Stomach (tissue), 8 donors: ENCODE measurements at regions not wholly inside any gene's neighbourhood (a gene's known extent, or its start where the extent isn't known, plus 50 kb on each side); places are given as distances from the start of the nearest gene placed in this dataset.

ENCODE experiments used
- DNase-seq, 2 donors: peaks; one replicate each; pipeline versions ENCODE4 v3.0.0 to v3.0.0-alpha.2; 2013 to 2019
- H3K27ac ChIP-seq, 5 donors: fragments of 200-600 bp in 4 of 5; sonication (generic) in 4 of 5; one replicate each; pipeline ENCODE4 v1.5.1; 2013 to 2019; ENCODE audit warnings: mild to moderate bottlenecking in 1 of 5, moderate library complexity in 1 of 5
- H3K27me3 ChIP-seq, 3 donors: fragments of 200-600 bp; sonication (generic); one replicate each; pipeline ENCODE4 v1.5.1; 2017 to 2019; ENCODE audit warnings: mixed run types in 1 of 3
- H3K36me3 ChIP-seq, 4 donors: fragments of 200-600 bp; sonication (generic); 1 replicate in 3 of 4; 2 replicates in 1 of 4; pipeline ENCODE4 v1.5.1; 2016 to 2019
- H3K4me1 ChIP-seq, 4 donors: fragments of 200-600 bp; sonication (generic); one replicate each; pipeline ENCODE4 v1.5.1; 2016 to 2019
- H3K4me3 ChIP-seq, 4 donors: fragments of 200-600 bp; sonication (generic) in 3 of 4; one replicate each; pipeline ENCODE4 v1.5.1; 2016 to 2019; ENCODE audit warnings: mild to moderate bottlenecking in 1 of 4
- H3K9me3 ChIP-seq, 4 donors: fragments of 200-600 bp; sonication (generic); one replicate each; pipeline ENCODE4 v1.5.1; 2016 to 2019
- EP300 ChIP-seq: sonication (generic); formaldehyde crosslinking; IDR thresholded peaks from one replicate; pipeline ENCODE4 v1.6.1; 2017; ENCODE audit warnings: antibody characterized with exemption
- POLR2A ChIP-seq, 4 donors: fragments of 450-650 bp; IDR thresholded peaks; one replicate each; pipeline ENCODE4 v1.6.1; 2016; ENCODE audit warnings: antibody characterized with exemption in 4 of 4, control low read depth in 2 of 4, mild to moderate bottlenecking in 1 of 4, moderate library complexity in 1 of 4
- POLR2AphosphoS5 ChIP-seq, 3 donors: sonication (generic); formaldehyde crosslinking; IDR thresholded peaks; one replicate each; pipeline ENCODE4 v1.6.1; 2016; ENCODE audit warnings: antibody characterized with exemption in 3 of 3
- WGBS, 5 donors: extraction: QIAGEN DNeasy Blood & Tissue Kit in 3 of 5; methylation state at CpG; one replicate each; pipeline versions ENCODE4 v1.1.5 to v1.1.7; 2013 to 2018; 5-methylcytosine and 5-hydroxymethylcytosine counted together
- intact Hi-C: fragments of 100-400 bp; cut with DNase I; formaldehyde crosslinking; loops from one replicate; pipeline ENCODE4 v1.15.1; 2023; ENCODE audit warnings: low total_unique reads
- TF ChIP-seq, protein P1 (sequence below), 7 experiments: fragments of 450-650 bp in 4 of 7; fragments of 200-600 bp in 3 of 7; sonication (generic) in 3 of 7; IDR thresholded peaks; one replicate each; pipeline ENCODE4 v1.5.1; 2016 to 2019; ENCODE audit warnings: antibody characterized with exemption in 7 of 7, control low read depth in 2 of 7, mild to moderate bottlenecking in 1 of 7
- donor health status: healthy with polysubstance abuse.
- donor health status: Bipolar disorder and iron deficiency.
- donor health status: healthy.

DNA sequence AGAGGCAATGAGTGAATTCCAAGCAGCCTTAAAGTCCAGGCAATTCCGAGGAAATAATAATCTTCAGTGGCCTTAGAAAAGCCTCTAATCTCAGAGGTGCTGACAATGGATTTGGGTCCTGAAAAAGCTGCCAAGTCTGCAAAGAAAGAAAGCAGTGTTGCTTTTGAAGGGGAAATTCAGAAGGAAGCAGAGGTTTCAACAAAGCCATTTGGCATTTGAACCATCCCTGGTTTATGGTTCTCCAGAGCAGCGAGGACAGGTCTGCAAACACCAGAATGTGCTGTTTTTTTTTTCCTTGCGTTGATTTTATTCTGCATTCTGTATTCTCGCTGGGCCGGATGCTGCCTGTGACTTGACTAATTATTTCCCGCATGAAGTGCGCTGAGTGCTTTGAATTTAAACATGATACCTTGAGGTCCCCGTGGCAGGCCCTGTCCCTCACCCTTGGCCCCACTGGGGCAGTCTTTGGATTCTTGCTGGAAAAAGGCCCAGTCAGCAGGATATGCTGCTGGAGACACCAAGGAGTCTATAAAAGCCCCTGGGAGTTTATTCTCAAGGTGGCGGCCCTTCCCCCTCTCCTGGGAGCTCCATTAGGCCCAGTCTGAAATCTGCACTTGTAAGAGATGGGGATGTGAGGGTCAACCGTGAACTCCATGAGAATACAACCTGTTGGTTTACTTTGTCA, 338.3 kb downstream of the HAPSTR1 start:
- H3K9me3 ChIP-seq = no peaks in the 10 kb centered on the region
- 69 to 74% (median 69%) methylated on average over 10 of the region's 10 CpGs for WGBS, 5 donors
- no peaks in the 10 kb centered on the region for H3K36me3 ChIP-seq
- H3K4me1 ChIP-seq = peaks cover 0 to 4% (median 0%) of the 10 kb centered on the region in 4 donors
- TF ChIP-seq POLR2A (IDR thresholded peaks at IDR 0.05) = no peak
- TF ChIP-seq, protein P1, sequence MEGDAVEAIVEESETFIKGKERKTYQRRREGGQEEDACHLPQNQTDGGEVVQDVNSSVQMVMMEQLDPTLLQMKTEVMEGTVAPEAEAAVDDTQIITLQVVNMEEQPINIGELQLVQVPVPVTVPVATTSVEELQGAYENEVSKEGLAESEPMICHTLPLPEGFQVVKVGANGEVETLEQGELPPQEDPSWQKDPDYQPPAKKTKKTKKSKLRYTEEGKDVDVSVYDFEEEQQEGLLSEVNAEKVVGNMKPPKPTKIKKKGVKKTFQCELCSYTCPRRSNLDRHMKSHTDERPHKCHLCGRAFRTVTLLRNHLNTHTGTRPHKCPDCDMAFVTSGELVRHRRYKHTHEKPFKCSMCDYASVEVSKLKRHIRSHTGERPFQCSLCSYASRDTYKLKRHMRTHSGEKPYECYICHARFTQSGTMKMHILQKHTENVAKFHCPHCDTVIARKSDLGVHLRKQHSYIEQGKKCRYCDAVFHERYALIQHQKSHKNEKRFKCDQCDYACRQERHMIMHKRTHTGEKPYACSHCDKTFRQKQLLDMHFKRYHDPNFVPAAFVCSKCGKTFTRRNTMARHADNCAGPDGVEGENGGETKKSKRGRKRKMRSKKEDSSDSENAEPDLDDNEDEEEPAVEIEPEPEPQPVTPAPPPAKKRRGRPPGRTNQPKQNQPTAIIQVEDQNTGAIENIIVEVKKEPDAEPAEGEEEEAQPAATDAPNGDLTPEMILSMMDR (IDR thresholded peaks at IDR 0.05) = no peak
- no peak for TF ChIP-seq POLR2AphosphoS5 (IDR thresholded peaks at IDR 0.05)
- no peak for TF ChIP-seq EP300
- no peaks in the 10 kb centered on the region for H3K27me3 ChIP-seq
- no peak overlapping the region for H3K27ac ChIP-seq
- DNase-seq = no peak
- no peak overlapping the region for H3K4me3 ChIP-seq
- intact Hi-C loops = no loop called here

DNA sequence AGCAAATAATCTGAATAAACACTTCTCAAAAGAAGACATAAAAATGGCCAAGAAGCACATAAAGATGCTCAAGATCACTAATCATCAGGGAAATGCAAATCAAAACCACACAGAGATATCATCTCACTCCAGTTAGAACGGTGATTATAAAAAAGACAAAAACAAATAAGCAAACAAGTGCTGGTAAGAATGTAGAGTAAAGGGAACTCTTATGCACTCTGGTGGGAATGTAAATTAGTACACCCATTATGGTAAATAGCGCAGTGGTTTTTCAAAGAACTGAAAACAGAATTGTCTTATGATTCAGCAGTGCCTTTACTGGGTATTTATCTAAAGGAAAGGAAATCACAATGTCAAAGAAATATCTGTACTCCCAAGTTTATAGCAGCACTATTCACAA, 343.2 kb downstream of the HAPSTR1 start:
- DNase-seq = no peak
- no peaks in the 10 kb centered on the region for H3K36me3 ChIP-seq
- intact Hi-C loops = no loop called here
- no peak overlapping the region for H3K4me3 ChIP-seq
- H3K9me3 ChIP-seq = no peaks in the 10 kb centered on the region
- WGBS, 5 donors = 55 to 62% (median 59%) methylated on average over 2 of the region's 2 CpGs
- H3K27me3 ChIP-seq = no peaks in the 10 kb centered on the region
- H3K4me1 ChIP-seq = no peaks in the 10 kb centered on the region
- TF ChIP-seq POLR2AphosphoS5 (IDR thresholded peaks at IDR 0.05) (no peak), POLR2A (IDR thresholded peaks at IDR 0.05) (no peak), EP300 (no peak)
- TF ChIP-seq, protein P1 (IDR thresholded peaks at IDR 0.05) = no peak
- H3K27ac ChIP-seq = no peak overlapping the region

DNA sequence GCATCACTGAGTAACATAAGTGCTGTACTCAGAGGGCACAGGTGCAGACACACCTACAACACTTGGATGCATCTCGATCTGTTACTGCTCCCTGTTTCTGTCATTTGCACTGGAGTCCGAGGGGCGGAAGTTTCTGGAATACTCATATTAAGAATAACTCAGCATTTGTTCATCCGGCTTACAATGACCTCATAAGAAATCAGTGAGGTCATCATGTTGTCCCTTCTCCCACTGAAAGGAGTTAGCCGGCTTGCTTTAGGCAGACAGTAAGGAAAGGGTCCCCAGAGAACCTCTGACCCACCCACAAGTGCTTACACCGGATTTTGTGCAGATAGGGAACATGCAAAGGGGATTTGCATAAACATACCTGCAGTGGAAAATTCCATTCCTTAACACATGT, 344.7 kb downstream of the HAPSTR1 start:
- Histone ChIP-seq H3K4me1 (no peaks in the 10 kb centered on the region), H3K9me3 (no peaks in the 10 kb centered on the region), H3K36me3 (no peaks in the 10 kb centered on the region), H3K27me3 (no peaks in the 10 kb centered on the region), H3K4me3 (no peak overlapping the region), H3K27ac (no peak overlapping the region)
- intact Hi-C loops = no loop called here
- no peak for DNase-seq
- WGBS, 5 donors = 86 to 94% (median 91%) methylated on average over 6 of the region's 6 CpGs
- TF ChIP-seq POLR2A (IDR thresholded peaks at IDR 0.05) = no peak
- no peak for TF ChIP-seq EP300
- no peak for TF ChIP-seq POLR2AphosphoS5 (IDR thresholded peaks at IDR 0.05)
- TF ChIP-seq, protein P1 (IDR thresholded peaks at IDR 0.05) = no peak

DNA sequence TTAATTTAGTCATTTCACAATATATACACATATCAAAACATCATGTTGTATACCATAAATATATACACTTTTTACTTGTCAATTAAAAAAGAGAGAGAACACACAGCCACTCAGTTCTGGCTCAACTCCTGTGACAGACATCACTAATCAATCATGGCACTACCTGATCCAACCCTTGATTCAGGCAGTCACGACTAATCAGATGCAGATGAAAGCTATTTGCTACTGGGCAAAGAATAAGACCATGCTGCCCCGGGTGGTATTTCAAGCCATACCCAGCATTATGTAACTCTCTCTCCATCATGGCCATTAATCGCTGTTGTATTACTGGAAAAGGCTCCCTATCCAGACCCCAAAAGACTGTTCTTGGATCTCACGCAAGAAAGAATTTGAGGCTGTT, 345.7 kb downstream of the HAPSTR1 start:
- Histone ChIP-seq H3K36me3 (no peaks in the 10 kb centered on the region), H3K27ac (no peak overlapping the region), H3K4me3 (no peak overlapping the region), H3K9me3 (no peaks in the 10 kb centered on the region), H3K4me1 (no peaks in the 10 kb centered on the region), H3K27me3 (no peaks in the 10 kb centered on the region)
- intact Hi-C loops = no loop called here
- DNase-seq = no peak
- TF ChIP-seq EP300 = no peak
- no peak for TF ChIP-seq POLR2A (IDR thresholded peaks at IDR 0.05)
- TF ChIP-seq, protein P1 (IDR thresholded peaks at IDR 0.05) = no peak
- no peak for TF ChIP-seq POLR2AphosphoS5 (IDR thresholded peaks at IDR 0.05)
- WGBS, 5 donors = 80 to 91% (median 86%) methylated on average over 4 of the region's 4 CpGs
